SK-N-MC (cell line): ENCODE measurements at regions not wholly inside any gene's neighbourhood (a gene's known extent, or its start where the extent isn't known, plus 50 kb on each side); places are given as distances from the start of the nearest gene placed in this dataset.

Experiments used
- EZH2 ChIP-seq: fragments of 200-600 bp; sonication (generic); IDR thresholded peaks from one replicate; pipeline ENCODE4 v1.6.1; 2017; ENCODE audit warnings: antibody characterized with exemption
- FOXP2 ChIP-seq: optimal IDR thresholded peaks from 2 replicates; pipeline ENCODE3; 2011; ENCODE audit warnings: mild to moderate bottlenecking, moderate library complexity; ENCODE audit not compliant: insufficient read depth; ENCODE audit errors: extremely low read length, control extremely low read depth
- POLR2AphosphoS5 ChIP-seq: IDR thresholded peaks from 2 replicates; pipeline ENCODE4 v1.6.1; 2012; ENCODE audit warnings: mild to moderate bottlenecking, low read depth, low read length, borderline replicate concordance

- TF ChIP-seq POLR2AphosphoS5 = no peak
- TF ChIP-seq EZH2 = no peak
- TF ChIP-seq FOXP2 = no peak
Observed at GRCh38 chr1:14184454-14184853, 414.0 kb upstream of the KAZN start.
